ENCODE measurements at regions not wholly inside any gene's neighbourhood (a gene's known extent, or its start where the extent isn't known, plus 50 kb on each side); places are given as distances from the start of the nearest gene placed in this dataset.

DNA sequence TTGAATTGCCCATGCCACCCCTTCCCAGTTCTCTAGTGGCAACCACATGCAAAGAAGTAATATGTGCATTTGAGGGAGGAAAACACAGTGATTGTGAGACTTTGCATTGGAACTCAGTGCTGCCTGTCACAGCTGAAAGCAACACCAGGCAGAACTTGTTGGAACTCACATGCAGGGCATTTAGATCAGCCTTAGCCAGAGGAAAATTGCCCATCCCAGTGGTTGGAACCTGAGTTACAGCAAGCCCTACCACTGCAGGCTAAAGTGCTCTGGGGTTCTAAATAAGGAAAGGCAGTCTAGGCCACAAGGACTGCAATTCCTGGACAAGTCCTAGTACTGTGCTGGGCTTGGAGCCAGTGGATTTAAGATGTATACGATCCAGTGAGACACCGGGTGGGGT is 245.3 kb upstream of the UFL1 start:
- no peaks in the 10 kb centered on the region for H3K36me3 ChIP-seq (ENCODE audit: control insufficient read depth, insufficient read depth, low read length)

DNA sequence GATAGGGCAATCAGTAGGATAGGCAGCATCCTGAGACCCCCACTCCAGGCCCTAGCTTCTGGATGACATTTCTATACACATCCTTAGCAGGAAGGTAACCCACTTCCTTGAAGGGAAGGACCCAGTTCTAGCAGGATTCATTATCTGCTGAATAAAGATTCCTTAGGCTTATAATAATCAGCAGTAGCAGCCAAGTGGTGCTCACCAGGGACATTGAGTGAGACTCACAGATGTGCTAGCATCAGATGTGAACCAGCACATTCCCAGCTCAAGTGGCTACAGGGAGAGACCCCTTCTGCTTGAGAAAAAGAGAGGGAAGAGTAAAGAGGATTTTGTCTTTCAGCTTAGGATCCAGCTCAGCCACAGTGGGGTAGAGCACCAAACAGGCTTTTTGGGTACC is 244.8 kb upstream of the UFL1 start:
- H3K27me3 Mint-ChIP-seq = no peaks in the 10 kb centered on the region
- peaks cover 0 to 10% (median 4%) of the 10 kb centered on the region in 7 donors for H3K9me3 Mint-ChIP-seq
- no peak for ATAC-seq (ENCODE audit: low read depth in 2 of 2)
- H3K36me3 Mint-ChIP-seq = no peaks in the 10 kb centered on the region
- H3K4me1 ChIP-seq (ENCODE audit: control insufficient read depth, insufficient read depth, low read length, poor library complexity, severe bottlenecking) = no peaks in the 10 kb centered on the region
- no peak overlapping the region for H3K27ac Mint-ChIP-seq
- no peaks in the 10 kb centered on the region for H3K4me1 Mint-ChIP-seq
- H3K27me3 ChIP-seq (ENCODE audit: control insufficient read depth, insufficient read depth, low read length) = no peaks in the 10 kb centered on the region
- no peak for DNase-seq
- no peak overlapping the region for H3K4me3 ChIP-seq (ENCODE audit: low read depth, low read length)
- H3K36me3 ChIP-seq (ENCODE audit: control insufficient read depth, insufficient read depth, low read length) = no peaks in the 10 kb centered on the region
- H3K4me3 Mint-ChIP-seq = no peak overlapping the region
- H3K27ac ChIP-seq (ENCODE audit: insufficient read depth, low read length, poor library complexity, severe bottlenecking) = no peak overlapping the region
- no peaks in the 10 kb centered on the region for H3K9me3 ChIP-seq (ENCODE audit: control insufficient read depth in 2 of 2, low read length in 2 of 2)

More for the DNA sequence above, 245.3 kb upstream of the UFL1 start:
- no peaks in the 10 kb centered on the region for H3K27me3 Mint-ChIP-seq
- Histone ChIP-seq H3K27ac (ENCODE audit: insufficient read depth, low read length, poor library complexity, severe bottlenecking) (no peak overlapping the region), H3K4me3 (ENCODE audit: low read depth, low read length) (no peak overlapping the region), H3K27me3 (ENCODE audit: control insufficient read depth, insufficient read depth, low read length) (no peaks in the 10 kb centered on the region), H3K9me3 (ENCODE audit: control insufficient read depth in 2 of 2, low read length in 2 of 2) (no peaks in the 10 kb centered on the region), H3K4me1 (ENCODE audit: control insufficient read depth, insufficient read depth, low read length, poor library complexity, severe bottlenecking) (no peaks in the 10 kb centered on the region)
- no peak for ATAC-seq (ENCODE audit: low read depth in 2 of 2)
- no peak for DNase-seq
- H3K36me3 Mint-ChIP-seq = no peaks in the 10 kb centered on the region
- no peaks in the 10 kb centered on the region for H3K4me1 Mint-ChIP-seq
- no peak overlapping the region for H3K27ac Mint-ChIP-seq
- H3K4me3 Mint-ChIP-seq = no peak overlapping the region
- peaks cover 0 to 10% (median 4%) of the 10 kb centered on the region in 7 donors for H3K9me3 Mint-ChIP-seq

DNA sequence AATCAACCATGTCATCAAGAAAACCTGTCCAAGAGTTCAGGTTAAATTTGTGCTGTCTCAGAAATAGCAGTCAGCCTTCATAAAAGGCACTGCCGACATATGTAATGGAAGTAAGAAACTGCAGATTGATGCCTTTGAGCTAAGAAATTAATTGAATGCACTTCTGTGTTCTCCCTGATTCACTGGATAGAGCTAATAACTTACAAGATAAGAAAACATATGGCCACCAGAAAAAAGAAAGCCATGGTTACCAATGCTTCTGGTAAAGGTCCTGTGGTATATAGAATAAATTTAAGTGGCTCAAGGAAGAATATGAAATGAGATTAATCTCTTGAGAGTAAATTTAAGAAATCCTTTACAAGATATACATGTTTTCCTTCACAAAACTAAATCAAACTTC is 242.5 kb upstream of the UFL1 start:
- no peaks in the 10 kb centered on the region for H3K27me3 ChIP-seq (ENCODE audit: control insufficient read depth, insufficient read depth, low read length)
- ATAC-seq (ENCODE audit: low read depth in 2 of 2) (no peak), DNase-seq (no peak)
- Mint-ChIP-seq H3K27me3 (no peaks in the 10 kb centered on the region), H3K36me3 (no peaks in the 10 kb centered on the region), H3K4me3 (no peak overlapping the region), H3K27ac (no peak overlapping the region), H3K9me3 (peaks cover 0 to 4% (median 0%) of the 10 kb centered on the region in 7 donors), H3K4me1 (no peaks in the 10 kb centered on the region)
- H3K36me3 ChIP-seq (ENCODE audit: control insufficient read depth, insufficient read depth, low read length) = no peaks in the 10 kb centered on the region
- no peaks in the 10 kb centered on the region for H3K4me1 ChIP-seq (ENCODE audit: control insufficient read depth, insufficient read depth, low read length, poor library complexity, severe bottlenecking)
- H3K4me3 ChIP-seq (ENCODE audit: low read depth, low read length) = no peak overlapping the region
- no peak overlapping the region for H3K27ac ChIP-seq (ENCODE audit: insufficient read depth, low read length, poor library complexity, severe bottlenecking)
- no peaks in the 10 kb centered on the region for H3K9me3 ChIP-seq (ENCODE audit: control insufficient read depth in 2 of 2, low read length in 2 of 2)

DNA sequence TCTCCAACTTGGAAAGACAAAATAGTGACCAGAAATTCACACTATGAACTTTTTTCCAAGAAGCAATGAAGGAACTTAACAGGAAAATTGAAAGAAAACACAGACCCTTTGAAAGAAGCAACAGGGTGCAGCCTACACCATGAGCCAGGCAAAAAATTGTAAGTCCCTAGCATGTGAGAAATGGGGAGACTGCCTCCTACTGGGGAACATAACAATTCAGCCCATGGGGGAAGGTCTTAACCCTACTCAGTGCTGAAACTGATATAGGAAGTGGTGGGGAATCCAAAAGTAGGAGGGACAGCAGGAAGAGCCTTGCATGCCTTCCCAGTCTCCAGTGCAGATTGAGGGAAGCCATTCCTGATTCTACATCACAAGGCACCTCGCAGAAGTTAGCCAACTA is 235.1 kb upstream of the UFL1 start:
- Histone ChIP-seq H3K9me3 (ENCODE audit: control insufficient read depth in 2 of 2, low read length in 2 of 2) (no peaks in the 10 kb centered on the region), H3K36me3 (ENCODE audit: control insufficient read depth, insufficient read depth, low read length) (no peaks in the 10 kb centered on the region), H3K27ac (ENCODE audit: insufficient read depth, low read length, poor library complexity, severe bottlenecking) (no peak overlapping the region), H3K4me3 (ENCODE audit: low read depth, low read length) (no peak overlapping the region), H3K4me1 (ENCODE audit: control insufficient read depth, insufficient read depth, low read length, poor library complexity, severe bottlenecking) (no peaks in the 10 kb centered on the region), H3K27me3 (ENCODE audit: control insufficient read depth, insufficient read depth, low read length) (no peaks in the 10 kb centered on the region)
- no peak overlapping the region for H3K4me3 Mint-ChIP-seq
- no peak for ATAC-seq (ENCODE audit: low read depth in 2 of 2)
- no peak for DNase-seq
- H3K4me1 Mint-ChIP-seq = no peaks in the 10 kb centered on the region
- no peaks in the 10 kb centered on the region for H3K27me3 Mint-ChIP-seq
- peaks cover 0 to 3% (median 0%) of the 10 kb centered on the region in 7 donors for H3K9me3 Mint-ChIP-seq
- no peaks in the 10 kb centered on the region for H3K36me3 Mint-ChIP-seq
- no peak overlapping the region for H3K27ac Mint-ChIP-seq

DNA sequence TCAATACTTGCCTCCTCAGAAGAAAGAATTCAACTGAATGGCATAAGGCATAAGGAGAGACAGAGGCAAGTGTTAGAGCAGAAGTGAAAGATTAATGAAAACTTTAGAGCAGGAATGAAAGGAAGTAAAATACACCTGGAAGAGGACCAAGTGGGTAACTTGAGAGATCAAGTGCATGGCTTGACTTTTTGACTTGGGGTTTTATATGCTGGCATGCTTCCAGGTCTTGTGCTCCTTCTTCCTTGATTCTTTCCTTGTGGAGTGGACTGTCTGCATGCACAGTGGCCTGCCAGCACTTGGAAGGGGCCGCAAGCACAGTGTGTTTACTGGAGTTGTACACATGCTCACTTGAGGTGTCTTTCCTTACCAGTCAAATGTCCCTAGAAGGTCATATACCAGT is 222.1 kb upstream of the UFL1 start:
- Mint-ChIP-seq H3K9me3 (peaks cover 0 to 9% (median 2%) of the 10 kb centered on the region in 7 donors), H3K27me3 (peaks cover 4% of the 10 kb centered on the region), H3K4me1 (no peaks in the 10 kb centered on the region), H3K27ac (no peak overlapping the region), H3K36me3 (no peaks in the 10 kb centered on the region), H3K4me3 (no peak overlapping the region)
- no peaks in the 10 kb centered on the region for H3K4me1 ChIP-seq (ENCODE audit: control insufficient read depth, insufficient read depth, low read length, poor library complexity, severe bottlenecking)
- no peak overlapping the region for H3K4me3 ChIP-seq (ENCODE audit: low read depth, low read length)
- H3K27ac ChIP-seq (ENCODE audit: insufficient read depth, low read length, poor library complexity, severe bottlenecking) = no peak overlapping the region
- H3K9me3 ChIP-seq (ENCODE audit: control insufficient read depth in 2 of 2, low read length in 2 of 2) = no peaks in the 10 kb centered on the region
- DNase-seq = no peak
- no peaks in the 10 kb centered on the region for H3K36me3 ChIP-seq (ENCODE audit: control insufficient read depth, insufficient read depth, low read length)
- ATAC-seq (ENCODE audit: low read depth in 2 of 2) = no peak
- no peaks in the 10 kb centered on the region for H3K27me3 ChIP-seq (ENCODE audit: control insufficient read depth, insufficient read depth, low read length)

DNA sequence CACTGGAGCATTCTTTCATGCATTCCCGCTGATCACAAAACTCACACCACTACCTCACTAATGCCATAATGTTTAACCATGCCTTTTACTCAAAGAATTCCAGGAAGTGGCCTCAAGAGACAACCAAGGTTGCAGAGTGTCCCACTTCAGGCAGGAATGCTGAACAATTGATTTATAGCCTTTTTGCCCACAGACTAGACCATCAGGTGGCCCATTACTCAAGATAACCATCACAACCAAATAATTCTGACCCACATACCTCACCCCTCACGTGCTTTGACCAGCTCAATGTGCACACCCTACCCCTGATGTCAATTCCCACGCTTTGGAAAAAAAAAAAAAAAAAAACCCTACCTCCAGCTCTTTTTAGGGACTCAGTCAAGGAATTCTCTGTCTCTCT is 220.6 kb upstream of the UFL1 start:
- Histone ChIP-seq H3K4me1 (ENCODE audit: control insufficient read depth, insufficient read depth, low read length, poor library complexity, severe bottlenecking) (no peaks in the 10 kb centered on the region), H3K27me3 (ENCODE audit: control insufficient read depth, insufficient read depth, low read length) (no peaks in the 10 kb centered on the region), H3K9me3 (ENCODE audit: control insufficient read depth in 2 of 2, low read length in 2 of 2) (no peaks in the 10 kb centered on the region), H3K36me3 (ENCODE audit: control insufficient read depth, insufficient read depth, low read length) (no peaks in the 10 kb centered on the region), H3K27ac (ENCODE audit: insufficient read depth, low read length, poor library complexity, severe bottlenecking) (no peak overlapping the region), H3K4me3 (ENCODE audit: low read depth, low read length) (no peak overlapping the region)
- DNase-seq (no peak), ATAC-seq (ENCODE audit: low read depth in 2 of 2) (no peak)
- Mint-ChIP-seq H3K27me3 (peaks cover 4% of the 10 kb centered on the region), H3K9me3 (peaks cover 0 to 7% (median 1%) of the 10 kb centered on the region in 7 donors), H3K4me1 (no peaks in the 10 kb centered on the region), H3K36me3 (no peaks in the 10 kb centered on the region), H3K4me3 (no peak overlapping the region), H3K27ac (no peak overlapping the region)

GRCh38 chr6:96301781-96302180 is 219.8 kb upstream of the UFL1 start:
- Mint-ChIP-seq H3K27me3 (peaks cover 4% of the 10 kb centered on the region), H3K4me3 (no peak overlapping the region), H3K4me1 (no peaks in the 10 kb centered on the region), H3K36me3 (no peaks in the 10 kb centered on the region), H3K9me3 (peaks cover 0 to 6% (median under 1%) of the 10 kb centered on the region in 7 donors), H3K27ac (no peak overlapping the region)
- ATAC-seq (ENCODE audit: low read depth in 2 of 2) = no peak
- Histone ChIP-seq H3K27ac (ENCODE audit: insufficient read depth, low read length, poor library complexity, severe bottlenecking) (no peak overlapping the region), H3K4me1 (ENCODE audit: control insufficient read depth, insufficient read depth, low read length, poor library complexity, severe bottlenecking) (no peaks in the 10 kb centered on the region), H3K27me3 (ENCODE audit: control insufficient read depth, insufficient read depth, low read length) (no peaks in the 10 kb centered on the region), H3K9me3 (ENCODE audit: control insufficient read depth in 2 of 2, low read length in 2 of 2) (no peaks in the 10 kb centered on the region), H3K36me3 (ENCODE audit: control insufficient read depth, insufficient read depth, low read length) (no peaks in the 10 kb centered on the region), H3K4me3 (ENCODE audit: low read depth, low read length) (no peak overlapping the region)
- DNase-seq = no peak

- H3K27ac Mint-ChIP-seq = no peak overlapping the region
- Histone ChIP-seq H3K9me3 (ENCODE audit: control insufficient read depth in 2 of 2, low read length in 2 of 2) (no peaks in the 10 kb centered on the region), H3K27me3 (ENCODE audit: control insufficient read depth, insufficient read depth, low read length) (no peaks in the 10 kb centered on the region), H3K4me3 (ENCODE audit: low read depth, low read length) (no peak overlapping the region), H3K27ac (ENCODE audit: insufficient read depth, low read length, poor library complexity, severe bottlenecking) (no peak overlapping the region), H3K4me1 (ENCODE audit: control insufficient read depth, insufficient read depth, low read length, poor library complexity, severe bottlenecking) (no peaks in the 10 kb centered on the region), H3K36me3 (ENCODE audit: control insufficient read depth, insufficient read depth, low read length) (no peaks in the 10 kb centered on the region)
- DNase-seq = no peak
- H3K36me3 Mint-ChIP-seq = no peaks in the 10 kb centered on the region
- H3K9me3 Mint-ChIP-seq = peaks cover 0 to 6% (median 0%) of the 10 kb centered on the region in 7 donors
- no peak for ATAC-seq (ENCODE audit: low read depth in 2 of 2)
- H3K4me1 Mint-ChIP-seq = no peaks in the 10 kb centered on the region
- H3K4me3 Mint-ChIP-seq = no peak overlapping the region
- peaks cover 4% of the 10 kb centered on the region for H3K27me3 Mint-ChIP-seq
Observed at GRCh38 chr6:96302991-96303390, 218.6 kb upstream of the UFL1 start.

All from CD4-positive, CD25-positive, alpha-beta regulatory T cell (primary cell).